OCI-LY7 (cell line): ENCODE measurements at regions not wholly inside any gene's neighbourhood (a gene's known extent, or its start where the extent isn't known, plus 50 kb on each side); places are given as distances from the start of the nearest gene placed in this dataset.

Experiments used
- BruUV-seq: library from RNA; stranded (reverse); fragments of 400-500 nt; replicated peaks from 2 replicates; lab custom pipeline; 2021; lab: Mats Ljungman, UMichigan
- CTCF ChIA-PET: fragments of 300-600 bp; sonication (Branson Sonifier 250); formaldehyde crosslinking; loops from one replicate; lab custom pipeline; 2022; ENCODE audit warnings: antibody characterized with exemption; ENCODE audit not compliant: unreplicated experiment; lab: Charles Lee
- POLR2A ChIA-PET: fragments of 300-600 bp; sonication (Branson Sonifier 250); formaldehyde crosslinking; loops from one replicate; lab custom pipeline; 2022; ENCODE audit warnings: antibody characterized with exemption; lab: Charles Lee
- DNase-seq: peaks from one replicate; pipeline ENCODE4 v3.0.0-alpha.2; 2015; ENCODE audit warnings: low spot score
- H2AFZ ChIP-seq: fragments of 200-600 bp; sonication (generic), shearing (Covaris generic); 2 replicates; pipeline ENCODE4 v1.6.1; 2014; ENCODE audit warnings: mild to moderate bottlenecking, antibody characterized with exemption, low read length, moderate library complexity
- H3K27ac ChIP-seq: fragments of 200-600 bp; sonication (generic); 2 replicates; pipeline ENCODE4 v1.5.1; 2014; ENCODE audit warnings: mixed run types, low read depth, mild to moderate bottlenecking, moderate library complexity, low read length, inconsistent platforms; ENCODE audit not compliant: poor library complexity, severe bottlenecking
- H3K36me3 ChIP-seq: fragments of 200-600 bp; sonication (generic); 2 replicates; pipeline ENCODE4 v1.6.1; 2014; ENCODE audit warnings: mild to moderate bottlenecking, antibody characterized with exemption, low read length, moderate library complexity, mixed read lengths; ENCODE audit not compliant: insufficient read depth
- H3K4me1 ChIP-seq: fragments of 200-600 bp; sonication (generic); 2 replicates; pipeline ENCODE4 v1.5.1; 2014; ENCODE audit warnings: mild to moderate bottlenecking, low read length; ENCODE audit not compliant: insufficient read depth, poor library complexity, severe bottlenecking
- H3K4me2 ChIP-seq: fragments of 200-600 bp; sonication (generic); 2 replicates; pipeline ENCODE4 v1.6.1; 2014; ENCODE audit warnings: mild to moderate bottlenecking, low read length
- H3K4me3 ChIP-seq: fragments of 200-600 bp; sonication (generic); 2 replicates; pipeline ENCODE4 v1.5.1; 2014; ENCODE audit warnings: mild to moderate bottlenecking, low read depth, low read length; ENCODE audit not compliant: poor library complexity, severe bottlenecking
- H3K79me2 ChIP-seq: fragments of 200-600 bp; sonication (generic); 2 replicates; pipeline ENCODE4 v1.6.1; 2016; ENCODE audit warnings: low read depth, mild to moderate bottlenecking, low read length, moderate library complexity, mixed read lengths; ENCODE audit not compliant: insufficient read depth
- H3K9me2 ChIP-seq: fragments of 200-600 bp; sonication (generic); 2 replicates; pipeline ENCODE4 v1.6.1; 2016; ENCODE audit warnings: mild to moderate bottlenecking, low read length, mixed read lengths; ENCODE audit not compliant: insufficient read depth
- H3K9me3 ChIP-seq: fragments of 200-600 bp; sonication (generic); 2 replicates; pipeline ENCODE4 v1.6.1; 2014; ENCODE audit warnings: mild to moderate bottlenecking, mixed run types, low read length, mixed read lengths
- H4K20me1 ChIP-seq: fragments of 200-600 bp; sonication (generic); 2 replicates; pipeline ENCODE4 v1.6.1; 2014; ENCODE audit warnings: mild to moderate bottlenecking, antibody characterized with exemption, low read length, moderate library complexity, mixed read lengths; ENCODE audit not compliant: insufficient read depth
- EZH2phosphoT487 ChIP-seq: fragments of 200-600 bp; sonication (generic); IDR thresholded peaks from 2 replicates; pipeline ENCODE4 v1.6.1; 2018; ENCODE audit warnings: low read depth, borderline replicate concordance, mild to moderate bottlenecking, mixed run types, antibody characterized with exemption, low read length, moderate library complexity, mixed read lengths
- intact Hi-C: fragments of 100-400 bp; cut with micrococcal nuclease; formaldehyde crosslinking; loops from one replicate; pipeline ENCODE4 v1.10.0; 2022; ENCODE audit not compliant: unreplicated experiment
- TF ChIP-seq, protein P1 (sequence below): fragments of 200-600 bp; sonication (generic); conservative IDR thresholded peaks from 2 replicates; pipeline ENCODE4 v1.5.1; 2014; ENCODE audit warnings: mild to moderate bottlenecking, antibody characterized with exemption, low read length, moderate library complexity, mixed read lengths

DNA sequence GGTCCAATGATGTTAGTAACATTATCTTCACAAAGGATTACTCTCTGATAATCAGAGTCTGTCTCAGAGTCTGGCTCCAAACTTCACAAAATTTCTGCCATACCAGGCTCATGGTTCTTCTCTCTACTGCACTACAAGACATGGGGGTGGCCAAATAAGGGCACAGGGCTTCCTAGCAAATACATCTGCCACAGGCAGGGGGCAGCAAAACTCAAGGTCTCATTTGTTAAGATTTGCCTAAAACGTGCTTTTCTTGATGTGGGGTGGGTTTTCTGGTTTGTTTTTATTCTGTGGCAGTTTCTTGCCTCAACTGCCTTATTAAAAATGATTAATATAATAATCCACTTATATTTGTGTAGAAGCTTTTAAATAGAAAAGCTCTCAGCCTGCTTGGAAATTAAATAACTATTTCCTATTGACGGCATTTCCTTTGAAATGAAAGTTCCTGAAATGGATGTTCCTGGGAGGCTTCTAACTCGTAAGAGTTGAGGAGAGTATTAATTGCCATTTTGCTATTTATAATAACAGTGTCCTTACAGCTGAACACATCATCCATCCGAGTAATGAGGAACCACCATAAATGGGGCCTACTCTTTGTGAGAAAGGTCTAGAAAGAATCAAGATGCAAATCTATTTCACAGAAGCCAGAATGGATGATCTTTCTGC is 53.8 kb downstream of the SST start:
- Histone ChIP-seq H3K36me3 (no peaks in the 10 kb centered on the region), H2AFZ (peak overlapping the region; percentile 54; the same call in 1 of the 2 replicates), H3K4me1 (no peaks in the 10 kb centered on the region), H3K4me2 (no peak overlapping the region), H3K4me3 (no peak overlapping the region), H3K9me2 (no peaks in the 10 kb centered on the region), H3K9me3 (no peaks in the 10 kb centered on the region), H4K20me1 (no peaks in the 10 kb centered on the region), H3K79me2 (no peaks in the 10 kb centered on the region), H3K27ac (no peak overlapping the region)
- BruUV-seq = no TSS peak
- intact Hi-C loops = loop anchor here (1.0 kb wide), 2 partner anchors 63 to 98 kb away; no protein-coding TSS in a partner anchor
- POLR2A ChIA-PET = interaction anchor here (0.8 to 1.5 kb wide), 2 partner anchors 34 to 371 kb away, joined by 3 to 4 read pairs; no protein-coding TSS in a partner anchor
- CTCF ChIA-PET = no interaction called here
- TF ChIP-seq, protein P1, sequence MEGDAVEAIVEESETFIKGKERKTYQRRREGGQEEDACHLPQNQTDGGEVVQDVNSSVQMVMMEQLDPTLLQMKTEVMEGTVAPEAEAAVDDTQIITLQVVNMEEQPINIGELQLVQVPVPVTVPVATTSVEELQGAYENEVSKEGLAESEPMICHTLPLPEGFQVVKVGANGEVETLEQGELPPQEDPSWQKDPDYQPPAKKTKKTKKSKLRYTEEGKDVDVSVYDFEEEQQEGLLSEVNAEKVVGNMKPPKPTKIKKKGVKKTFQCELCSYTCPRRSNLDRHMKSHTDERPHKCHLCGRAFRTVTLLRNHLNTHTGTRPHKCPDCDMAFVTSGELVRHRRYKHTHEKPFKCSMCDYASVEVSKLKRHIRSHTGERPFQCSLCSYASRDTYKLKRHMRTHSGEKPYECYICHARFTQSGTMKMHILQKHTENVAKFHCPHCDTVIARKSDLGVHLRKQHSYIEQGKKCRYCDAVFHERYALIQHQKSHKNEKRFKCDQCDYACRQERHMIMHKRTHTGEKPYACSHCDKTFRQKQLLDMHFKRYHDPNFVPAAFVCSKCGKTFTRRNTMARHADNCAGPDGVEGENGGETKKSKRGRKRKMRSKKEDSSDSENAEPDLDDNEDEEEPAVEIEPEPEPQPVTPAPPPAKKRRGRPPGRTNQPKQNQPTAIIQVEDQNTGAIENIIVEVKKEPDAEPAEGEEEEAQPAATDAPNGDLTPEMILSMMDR = peak; percentile 92
- no peak for TF ChIP-seq EZH2phosphoT487
- peak; percentile 59 for DNase-seq

DNA sequence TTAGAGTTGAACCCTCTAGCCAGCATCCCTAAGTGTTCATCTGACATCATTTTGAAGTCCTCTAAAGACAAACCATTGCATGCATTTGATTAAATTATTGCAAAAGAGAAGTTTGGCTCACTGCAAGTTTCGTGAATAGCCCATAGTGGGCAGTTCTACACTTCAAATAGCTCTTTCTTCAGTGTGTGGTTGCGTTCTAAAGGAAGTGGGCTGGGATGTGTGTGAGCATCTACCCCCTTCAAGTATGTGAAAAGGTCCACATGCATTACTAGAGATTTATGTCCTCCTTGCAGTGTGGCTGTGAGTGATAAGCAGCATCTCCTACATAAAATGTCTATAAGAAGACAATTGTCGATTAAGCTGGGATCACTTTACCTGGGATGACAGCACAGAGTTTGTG is 54.6 kb downstream of the SST start:
- TF ChIP-seq, protein P1 = no peak
- TF ChIP-seq EZH2phosphoT487 = no peak
- BruUV-seq = no TSS peak
- Histone ChIP-seq H4K20me1 (no peaks in the 10 kb centered on the region), H3K4me3 (no peak overlapping the region), H3K4me2 (no peak overlapping the region), H2AFZ (no peak overlapping the region), H3K79me2 (no peaks in the 10 kb centered on the region), H3K9me2 (no peaks in the 10 kb centered on the region), H3K27ac (no peak overlapping the region), H3K9me3 (no peaks in the 10 kb centered on the region), H3K36me3 (no peaks in the 10 kb centered on the region), H3K4me1 (no peaks in the 10 kb centered on the region)
- intact Hi-C loops = loop anchor here (1.0 kb wide), 2 partner anchors 64 to 99 kb away; no protein-coding TSS in a partner anchor
- no peak for DNase-seq
- ChIA-PET CTCF (no interaction called here), POLR2A (interaction anchor here (0.8 to 1.5 kb wide), 2 partner anchors 33 to 370 kb away, joined by 3 to 4 read pairs; no protein-coding TSS in a partner anchor)

DNA sequence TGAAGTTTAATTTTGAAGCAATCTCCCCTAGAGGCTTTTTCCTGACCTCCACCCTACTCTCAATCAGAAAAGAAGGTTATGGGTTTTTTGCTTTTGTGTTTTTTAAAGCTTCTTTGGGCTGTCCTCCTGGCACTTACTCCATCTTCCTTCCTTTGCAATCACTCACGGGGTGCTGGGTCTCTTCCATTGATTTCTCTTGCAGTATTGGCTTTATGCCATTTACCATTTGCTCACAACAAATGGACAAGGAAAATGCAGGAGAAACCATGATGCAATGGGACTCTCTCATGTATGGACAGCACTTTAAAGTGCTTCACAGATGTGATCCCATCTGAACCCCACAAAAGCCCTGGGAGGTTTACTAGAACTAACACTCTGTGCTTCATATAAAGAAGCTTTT is 57.5 kb downstream of the SST start:
- TF ChIP-seq, protein P1 = no peak
- no peak for TF ChIP-seq EZH2phosphoT487
- no peaks in the 10 kb centered on the region for H3K79me2 ChIP-seq
- no peaks in the 10 kb centered on the region for H3K36me3 ChIP-seq
- H3K27ac ChIP-seq = no peak overlapping the region
- no peaks in the 10 kb centered on the region for H3K9me2 ChIP-seq
- no peak overlapping the region for H3K4me2 ChIP-seq
- H3K9me3 ChIP-seq = no peaks in the 10 kb centered on the region
- ChIA-PET CTCF (no interaction called here), POLR2A (interaction anchor here (0.7 to 1.2 kb wide), 2 partner anchors 21 to 339 kb away, joined by 3 to 4 read pairs; no protein-coding TSS in a partner anchor)
- DNase-seq = no peak
- no peaks in the 10 kb centered on the region for H3K4me1 ChIP-seq
- H4K20me1 ChIP-seq = no peaks in the 10 kb centered on the region
- intact Hi-C loops = no loop called here
- BruUV-seq = no TSS peak
- no peak overlapping the region for H3K4me3 ChIP-seq
- no peak overlapping the region for H2AFZ ChIP-seq
